ENCODE measurements at regions not wholly inside any gene's neighbourhood (a gene's known extent, or its start where the extent isn't known, plus 50 kb on each side); places are given as distances from the start of the nearest gene placed in this dataset.

GRCh38 chr2:109038992-109039391, 50.0 kb upstream of the EDAR start:
- no peak overlapping the region for H3K4me2 ChIP-seq (ENCODE audit: low read depth, low read length)
- no peaks in the 10 kb centered on the region for H3K4me1 ChIP-seq (ENCODE audit: insufficient read depth, low read length)
- in situ Hi-C loops (cut with HindIII; ENCODE audit: extremely low pct_ligation_motif_present, low pct_unique_long_range_greater_than_20kb) = no loop called here
- no peak overlapping the region for H3K9ac ChIP-seq (ENCODE audit: insufficient read depth, low read depth, low read length)
- no peak overlapping the region for H3K4me3 ChIP-seq (replicated peaks in 1 of 3; ENCODE audit: insufficient read depth in 1 of 3, low read depth in 2 of 3, low read length in 3 of 3)
- no peaks in the 10 kb centered on the region for H3K36me3 ChIP-seq (replicated peaks in 1 of 2; ENCODE audit: control insufficient read depth in 1 of 2, insufficient read depth in 2 of 2, low read length in 2 of 2)
- BruUV-seq (replicated peaks) = no TSS peak
- no peaks in the 10 kb centered on the region for H4K20me1 ChIP-seq (ENCODE audit: insufficient read depth, low read length)
- ATAC-seq (no peak), DNase-seq (ENCODE audit: low spot score) (no peak), FAIRE-seq (no peak)
- H3K27ac ChIP-seq (ENCODE audit: extremely low read length, insufficient read depth, low read length) = no peak overlapping the region
- no peaks in the 10 kb centered on the region for H3K79me2 ChIP-seq (ENCODE audit: insufficient read depth, low read length)
- no peak overlapping the region for H2AFZ ChIP-seq (ENCODE audit: low read length)
- ChIA-PET CTCF (ENCODE audit: low intra/inter-chr PET ratio, low total read pairs) (no interaction called here), POLR2A (no interaction called here)
- intact Hi-C loops (cut with micrococcal nuclease; ENCODE audit: unreplicated experiment) = no loop called here
- H3K9me3 ChIP-seq (ENCODE audit: low read length) = no peaks in the 10 kb centered on the region
- 0 out of 5 replicates have a peak, but pooled peaks cover 0 to 1% of the 10 kb centered on the region in 2 experiments for H3K27me3 ChIP-seq (ENCODE audit: control insufficient read depth in 1 of 2, insufficient read depth in 2 of 2, low read length in 2 of 2)
- WGBS (ENCODE audit: low lambda C conversion rate) = 43% methylated on average over 4 of the region's 4 CpGs
- TF ChIP-seq SOX5 (CRISPR knock-in tag; IDR thresholded peaks at IDR 0.05; ENCODE audit: borderline replicate concordance) = no peak
- no peak for TF ChIP-seq HOXA5 (CRISPR knock-in tag; IDR thresholded peaks at IDR 0.05)
- TF ChIP-seq ZNF577 (CRISPR knock-in tag; IDR thresholded peaks at IDR 0.05; ENCODE audit: borderline replicate concordance, low read depth) = no peak
- TF ChIP-seq ZNF503 (CRISPR knock-in tag; IDR thresholded peaks at IDR 0.05) = no peak
- no peak for TF ChIP-seq CHD4 (IDR thresholded peaks at IDR 0.05; ENCODE audit: borderline replicate concordance, low read length)
- no peak for TF ChIP-seq ZNF296 (CRISPR knock-in tag; conservative IDR thresholded peaks at IDR 0.05)
- no peak for TF ChIP-seq RAD51 (IDR thresholded peaks at IDR 0.05; ENCODE audit: borderline replicate concordance)
- TF ChIP-seq ZNF609 (CRISPR knock-in tag; IDR thresholded peaks at IDR 0.05; ENCODE audit: borderline replicate concordance) = no peak
- TF ChIP-seq E2F2 (CRISPR knock-in tag; IDR thresholded peaks at IDR 0.05; ENCODE audit: borderline replicate concordance) = no peak
- no peak for TF ChIP-seq RARG (CRISPR knock-in tag; IDR thresholded peaks at IDR 0.05; ENCODE audit: low read depth)
- TF ChIP-seq ZNF496 (CRISPR knock-in tag; IDR thresholded peaks at IDR 0.05; ENCODE audit: insufficient replicate concordance) = no peak
